K562 (cell line): ENCODE measurements at regions not wholly inside any gene's neighbourhood (a gene's known extent, or its start where the extent isn't known, plus 50 kb on each side); places are given as distances from the start of the nearest gene placed in this dataset.

Experiments
- KDM1A ChIP-seq, 2 experiments: fragments of 450-650 bp; IDR thresholded peaks; 2 replicates each; pipeline ENCODE4 v1.6.1; 2016; ENCODE audit warnings: mild to moderate bottlenecking in 2 of 2
- STAT5B ChIP-seq: fragments of 250-450 bp; sonication (Bioruptor Pico); IDR thresholded peaks from 2 replicates; pipeline ENCODE4 v1.8.0; 2021; ENCODE audit warnings: mild to moderate bottlenecking, inconsistent platforms
- TF ChIP-seq, protein P1 (sequence below), 2 experiments: IDR thresholded peaks in 1 of 2; conservative IDR thresholded peaks in 1 of 2; 2 replicates each; pipeline ENCODE4 v1.6.1; 2016; ENCODE audit warnings: low read depth in 2 of 2, mild to moderate bottlenecking in 1 of 2, missing compliant biosample characterization in 1 of 2, missing genetic modification characterization in 1 of 2, moderate library complexity in 1 of 2
- TF ChIP-seq, protein P2 (sequence below): sonication (generic); formaldehyde crosslinking; IDR thresholded peaks from 2 replicates; pipeline ENCODE4 v1.8.1; 2023; ENCODE audit warnings: mild to moderate bottlenecking, missing genetic modification reagents
- TF ChIP-seq, protein P3 (sequence below): sonication (generic); formaldehyde crosslinking; IDR thresholded peaks from 2 replicates; pipeline ENCODE4 v1.4.0; 2020; ENCODE audit warnings: mild to moderate bottlenecking, missing genetic modification reagents

DNA sequence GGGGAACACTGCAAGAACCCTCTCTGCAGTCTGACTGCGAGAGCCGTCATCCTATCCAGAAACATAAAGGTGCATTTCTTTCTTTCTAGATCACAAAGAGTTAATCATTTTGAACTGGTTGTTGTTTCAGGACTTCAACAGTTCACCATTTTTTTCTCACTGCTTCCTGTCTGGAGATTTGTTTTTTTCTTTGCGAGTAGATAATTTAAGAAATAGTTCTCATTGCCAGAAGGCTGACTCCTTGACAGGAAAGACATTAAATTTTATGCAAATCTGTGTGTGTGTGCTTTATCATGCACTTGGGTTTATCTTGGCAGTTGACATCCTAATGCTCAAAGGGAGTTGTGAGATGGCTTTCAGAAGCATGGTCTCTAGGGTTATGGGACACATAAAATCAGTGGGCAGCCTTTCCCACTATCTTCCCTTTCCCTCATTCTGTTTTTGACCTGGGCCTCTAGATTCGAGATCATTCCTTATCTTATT is 123.5 kb upstream of the TBL1XR1 start (continued):
- TF ChIP-seq, protein P1, sequence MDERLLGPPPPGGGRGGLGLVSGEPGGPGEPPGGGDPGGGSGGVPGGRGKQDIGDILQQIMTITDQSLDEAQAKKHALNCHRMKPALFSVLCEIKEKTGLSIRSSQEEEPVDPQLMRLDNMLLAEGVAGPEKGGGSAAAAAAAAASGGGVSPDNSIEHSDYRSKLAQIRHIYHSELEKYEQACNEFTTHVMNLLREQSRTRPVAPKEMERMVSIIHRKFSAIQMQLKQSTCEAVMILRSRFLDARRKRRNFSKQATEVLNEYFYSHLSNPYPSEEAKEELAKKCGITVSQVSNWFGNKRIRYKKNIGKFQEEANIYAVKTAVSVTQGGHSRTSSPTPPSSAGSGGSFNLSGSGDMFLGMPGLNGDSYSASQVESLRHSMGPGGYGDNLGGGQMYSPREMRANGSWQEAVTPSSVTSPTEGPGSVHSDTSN (CRISPR knock-in tag; IDR thresholded peaks at IDR 0.05; ENCODE audit: low read depth), result no peak
- TF ChIP-seq, protein P1 (tag; conservative IDR thresholded peaks at IDR 0.05; ENCODE audit: low read depth), result peak; percentile 47; the same call in 1 of the 2 replicates
- peak in 1 of 2 experiments; percentile 64; a peak in 2 of 4 replicates for TF ChIP-seq KDM1A (IDR thresholded peaks at IDR 0.05)
- TF ChIP-seq, protein P2, sequence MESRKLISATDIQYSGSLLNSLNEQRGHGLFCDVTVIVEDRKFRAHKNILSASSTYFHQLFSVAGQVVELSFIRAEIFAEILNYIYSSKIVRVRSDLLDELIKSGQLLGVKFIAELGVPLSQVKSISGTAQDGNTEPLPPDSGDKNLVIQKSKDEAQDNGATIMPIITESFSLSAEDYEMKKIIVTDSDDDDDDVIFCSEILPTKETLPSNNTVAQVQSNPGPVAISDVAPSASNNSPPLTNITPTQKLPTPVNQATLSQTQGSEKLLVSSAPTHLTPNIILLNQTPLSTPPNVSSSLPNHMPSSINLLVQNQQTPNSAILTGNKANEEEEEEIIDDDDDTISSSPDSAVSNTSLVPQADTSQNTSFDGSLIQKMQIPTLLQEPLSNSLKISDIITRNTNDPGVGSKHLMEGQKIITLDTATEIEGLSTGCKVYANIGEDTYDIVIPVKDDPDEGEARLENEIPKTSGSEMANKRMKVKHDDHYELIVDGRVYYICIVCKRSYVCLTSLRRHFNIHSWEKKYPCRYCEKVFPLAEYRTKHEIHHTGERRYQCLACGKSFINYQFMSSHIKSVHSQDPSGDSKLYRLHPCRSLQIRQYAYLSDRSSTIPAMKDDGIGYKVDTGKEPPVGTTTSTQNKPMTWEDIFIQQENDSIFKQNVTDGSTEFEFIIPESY (CRISPR knock-in tag), result no peak
- TF ChIP-seq, protein P3, sequence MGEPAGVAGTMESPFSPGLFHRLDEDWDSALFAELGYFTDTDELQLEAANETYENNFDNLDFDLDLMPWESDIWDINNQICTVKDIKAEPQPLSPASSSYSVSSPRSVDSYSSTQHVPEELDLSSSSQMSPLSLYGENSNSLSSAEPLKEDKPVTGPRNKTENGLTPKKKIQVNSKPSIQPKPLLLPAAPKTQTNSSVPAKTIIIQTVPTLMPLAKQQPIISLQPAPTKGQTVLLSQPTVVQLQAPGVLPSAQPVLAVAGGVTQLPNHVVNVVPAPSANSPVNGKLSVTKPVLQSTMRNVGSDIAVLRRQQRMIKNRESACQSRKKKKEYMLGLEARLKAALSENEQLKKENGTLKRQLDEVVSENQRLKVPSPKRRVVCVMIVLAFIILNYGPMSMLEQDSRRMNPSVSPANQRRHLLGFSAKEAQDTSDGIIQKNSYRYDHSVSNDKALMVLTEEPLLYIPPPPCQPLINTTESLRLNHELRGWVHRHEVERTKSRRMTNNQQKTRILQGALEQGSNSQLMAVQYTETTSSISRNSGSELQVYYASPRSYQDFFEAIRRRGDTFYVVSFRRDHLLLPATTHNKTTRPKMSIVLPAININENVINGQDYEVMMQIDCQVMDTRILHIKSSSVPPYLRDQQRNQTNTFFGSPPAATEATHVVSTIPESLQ, result no peak
- TF ChIP-seq STAT5B (CRISPR knock-in tag), result no peak
